Esophagus muscularis mucosa (tissue), 4 donors: ENCODE measurements at regions not wholly inside any gene's neighbourhood (a gene's known extent, or its start where the extent isn't known, plus 50 kb on each side); places are given as distances from the start of the nearest gene placed in this dataset.

Source experiments
- CTCF ChIP-seq, 3 experiments: fragments of 200-600 bp in 2 of 3; fragments of 450-650 bp in 1 of 3; sonication (generic) in 2 of 3; IDR thresholded peaks; one replicate each; pipeline ENCODE4 v1.5.1; 2017 to 2019; ENCODE audit warnings: antibody characterized with exemption in 3 of 3, mild to moderate bottlenecking in 2 of 3, moderate library complexity in 1 of 3
- EP300 ChIP-seq: sonication (generic); formaldehyde crosslinking; IDR thresholded peaks from one replicate; pipeline ENCODE4 v1.6.1; 2017; ENCODE audit warnings: antibody characterized with exemption
- POLR2A ChIP-seq: fragments of 450-650 bp; IDR thresholded peaks from one replicate; pipeline ENCODE4 v1.6.1; 2017; ENCODE audit warnings: antibody characterized with exemption, moderate library complexity, mild to moderate bottlenecking, low read depth
- POLR2AphosphoS5 ChIP-seq, 2 donors: sonication (generic); formaldehyde crosslinking; IDR thresholded peaks; one replicate each; pipeline ENCODE4 v1.6.1; 2017; ENCODE audit warnings: antibody characterized with exemption in 2 of 2

DNA sequence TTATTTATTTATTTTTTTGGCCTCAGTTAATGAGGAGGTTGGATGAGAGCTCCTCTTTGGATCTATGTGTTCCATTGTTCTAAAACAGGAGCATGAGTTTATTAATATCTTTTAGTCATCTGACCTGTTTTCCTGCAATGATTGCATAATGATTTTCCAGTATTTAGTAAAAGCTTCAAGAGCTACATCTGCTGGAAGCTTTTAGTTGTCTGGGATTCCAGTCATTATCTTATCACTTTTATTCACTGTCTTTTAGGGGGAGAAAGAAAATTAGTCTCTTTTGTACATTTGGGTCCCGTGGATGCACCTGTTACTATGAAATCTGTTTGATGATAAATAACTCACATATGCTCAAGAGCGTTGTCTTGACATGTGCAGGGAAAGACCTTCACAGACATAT lies 1270.0 kb downstream of the ROBO1 start:
- TF ChIP-seq CTCF (IDR thresholded peaks at IDR 0.05) (no peak), POLR2A (no peak), EP300 (no peak), POLR2AphosphoS5 (IDR thresholded peaks at IDR 0.05) (no peak)
